Endothelial cell of umbilical vein (primary cell): ENCODE measurements at regions not wholly inside any gene's neighbourhood (a gene's known extent, or its start where the extent isn't known, plus 50 kb on each side); places are given as distances from the start of the nearest gene placed in this dataset.
A peak's percentile ranks its signal among the peaks of the same experiment; 100 is the strongest.

Experiments
- CTCF ChIP-seq, 2 donors: IDR thresholded peaks; 1 replicate in 1 of 2; 2 replicates in 1 of 2; pipeline ENCODE4 v1.5.1; 2011; ENCODE audit warnings: low read length in 2 of 2, mild to moderate bottlenecking in 2 of 2, moderate library complexity in 2 of 2, control low read depth in 1 of 2, inconsistent platforms in 1 of 2, low read depth in 1 of 2; ENCODE audit not compliant: insufficient read depth in 1 of 2; ENCODE audit errors: extremely low read depth in 1 of 2
- MAX ChIP-seq: IDR thresholded peaks from 2 replicates; pipeline ENCODE4 v1.6.1; 2011; ENCODE audit not compliant: insufficient read depth, insufficient read length
- POLR2A ChIP-seq: IDR thresholded peaks from 2 replicates; pipeline ENCODE4 v1.6.1; 2012; ENCODE audit warnings: low read depth, mild to moderate bottlenecking, control low read depth, low read length
- POLR2AphosphoS5 ChIP-seq: IDR thresholded peaks from 2 replicates; pipeline ENCODE4 v1.6.1; 2012; ENCODE audit warnings: low read depth, mild to moderate bottlenecking, control low read depth, low read length, moderate library complexity; ENCODE audit not compliant: insufficient read depth

- TF ChIP-seq CTCF (IDR thresholded peaks at IDR 0.05; ENCODE audit: extremely low read depth in 1 of 2, insufficient read depth in 1 of 2, low read depth in 1 of 2, low read length in 2 of 2) (peak; percentile 13 to 34), POLR2A (no peak), POLR2AphosphoS5 (no peak), MAX (no peak)
Measured at GRCh38 chr4:166324321-166324720, 451.3 kb downstream of the TLL1 start.
